ENCODE measurements at regions not wholly inside any gene's neighbourhood (a gene's known extent, or its start where the extent isn't known, plus 50 kb on each side); places are given as distances from the start of the nearest gene placed in this dataset.

DNA sequence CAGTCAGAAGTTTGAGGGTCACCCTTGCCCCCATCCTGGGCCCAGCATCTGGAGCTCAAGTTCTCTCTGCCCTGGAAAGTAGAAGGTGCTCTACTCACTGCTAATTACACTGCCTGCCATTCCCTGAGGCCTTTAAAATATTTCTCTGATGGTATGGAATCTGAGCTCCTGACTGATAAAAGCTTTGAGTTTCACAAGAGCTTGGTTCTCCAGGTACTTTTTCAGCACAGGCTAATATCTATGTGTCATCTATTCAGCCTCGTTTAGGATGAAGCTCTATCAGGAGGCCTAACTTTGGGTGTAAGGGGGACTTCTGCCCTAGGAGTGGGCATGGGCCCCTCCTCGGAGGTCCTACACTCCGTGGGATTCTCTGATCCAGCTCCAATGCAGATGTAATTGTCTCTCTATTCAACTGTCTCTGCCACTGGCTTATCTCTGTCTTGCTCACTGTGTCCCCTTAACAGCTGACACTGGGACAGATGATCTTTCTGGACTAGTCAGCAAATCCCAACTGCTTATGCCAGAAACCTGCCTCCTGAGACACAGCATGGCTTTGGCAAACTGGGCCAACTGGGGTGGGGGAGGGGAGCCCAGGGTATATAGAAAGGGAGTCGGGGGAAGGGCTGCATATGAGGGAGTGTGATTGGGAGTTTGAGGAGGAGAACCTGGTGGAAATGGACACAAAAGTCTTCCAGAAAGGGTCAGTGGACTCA is 104.2 kb upstream of the GADD45A start:
- DNase-seq (ENCODE audit: low read depth in 4 of 4, low spot score in 3 of 4), result no peak

GRCh38 chr1:67582625-67583461 is 102.2 kb upstream of the GADD45A start:
- no peak for DNase-seq (ENCODE audit: low read depth in 4 of 4, low spot score in 3 of 4)

DNA sequence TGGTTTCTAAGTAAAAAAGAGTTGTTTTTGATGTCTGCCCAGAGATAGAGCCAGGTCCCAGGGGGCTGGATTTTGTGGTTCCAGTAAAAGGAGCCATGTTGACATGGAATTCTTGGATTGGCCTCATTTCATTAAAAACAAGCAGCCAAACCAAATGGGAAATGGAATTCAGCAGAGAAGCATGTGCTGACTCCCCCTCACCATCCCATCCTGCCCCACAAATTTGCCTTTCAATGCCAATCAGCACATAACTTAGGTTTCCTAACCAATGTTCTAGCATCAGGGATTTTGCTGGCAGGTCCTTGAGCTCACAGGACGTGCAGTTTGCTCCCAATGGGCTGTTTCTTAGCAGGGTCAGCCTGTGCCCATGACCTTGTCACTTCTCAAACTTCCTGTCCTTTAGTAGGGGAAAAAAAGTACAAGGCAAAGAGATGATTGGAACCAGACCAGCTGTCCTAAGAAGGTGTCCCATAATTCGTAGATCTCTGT is 101.5 kb upstream of the GADD45A start:
- DNase-seq (ENCODE audit: low read depth in 4 of 4, low spot score in 3 of 4), result no peak

GRCh38 chr1:67584938-67585337 is 100.1 kb upstream of the GADD45A start:
- DNase-seq (ENCODE audit: low read depth in 4 of 4, low spot score in 3 of 4), result no peak

GRCh38 chr1:67586596-67586995 is 98.4 kb upstream of the GADD45A start:
- DNase-seq (ENCODE audit: low read depth in 4 of 4, low spot score in 3 of 4), result no peak

- DNase-seq (ENCODE audit: low read depth in 4 of 4, low spot score in 3 of 4), result no peak
These were observed 96.7 kb upstream of the GADD45A start for GRCh38 chr1:67588178-67588855.

- DNase-seq (ENCODE audit: low read depth in 4 of 4, low spot score in 3 of 4), result no peak
These were observed 95.3 kb upstream of the GADD45A start for GRCh38 chr1:67589519-67590233.

GRCh38 chr1:67590329-67590728 is 94.7 kb upstream of the GADD45A start:
- DNase-seq (ENCODE audit: low read depth in 4 of 4, low spot score in 3 of 4), result no peak

GRCh38 chr1:67594764-67595163 is 90.2 kb upstream of the GADD45A start:
- no peak for DNase-seq (ENCODE audit: low read depth in 4 of 4, low spot score in 3 of 4)

DNA sequence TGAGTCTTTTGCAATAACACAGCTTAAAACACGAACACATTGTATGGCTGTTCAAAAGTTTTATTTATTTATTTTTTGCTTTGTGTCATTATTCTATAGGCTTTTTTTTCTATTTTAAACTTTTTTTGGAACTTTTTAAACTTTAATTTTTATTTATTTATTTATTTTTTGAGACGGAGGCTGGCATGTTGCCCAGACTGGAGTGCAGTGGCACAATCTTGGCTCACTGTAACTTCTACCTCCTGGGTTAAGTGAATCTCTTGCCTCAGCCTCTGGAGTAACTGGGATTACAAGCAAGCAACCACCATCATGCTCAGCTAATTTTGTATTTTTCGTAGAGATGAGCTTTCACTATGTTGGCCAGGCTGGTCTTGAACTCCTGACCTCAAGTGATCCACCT is 88.3 kb upstream of the GADD45A start:
- no peak for DNase-seq (ENCODE audit: low read depth in 4 of 4, low spot score in 3 of 4)

GRCh38 chr1:67597336-67597735 is 87.7 kb upstream of the GADD45A start:
- no peak for DNase-seq (ENCODE audit: low read depth in 4 of 4, low spot score in 3 of 4)

DNA sequence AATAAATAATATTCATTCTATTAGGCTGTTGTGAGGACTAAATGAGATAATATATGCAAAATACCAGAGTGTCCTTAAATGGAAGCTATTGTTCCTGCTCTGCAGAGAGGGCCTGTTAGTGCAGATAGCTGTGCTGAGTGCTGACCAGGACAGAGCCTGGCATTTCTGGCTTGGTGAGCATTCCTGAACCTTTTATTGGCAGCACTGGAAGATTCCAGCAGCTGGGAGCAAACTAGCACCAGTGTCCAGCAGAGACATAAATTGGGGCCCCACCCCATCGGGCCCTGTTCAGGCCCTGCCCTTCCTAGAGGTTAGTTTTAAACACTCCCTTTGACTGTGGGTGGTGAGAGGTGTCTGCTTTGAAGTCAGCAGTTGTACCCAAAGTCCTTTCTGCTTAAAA is 85.9 kb upstream of the GADD45A start:
- no peak for DNase-seq (ENCODE audit: low read depth in 4 of 4, low spot score in 3 of 4)

- DNase-seq (ENCODE audit: low read depth in 4 of 4, low spot score in 3 of 4), result no peak
These were observed 83.5 kb upstream of the GADD45A start for GRCh38 chr1:67601539-67601938.

DNA sequence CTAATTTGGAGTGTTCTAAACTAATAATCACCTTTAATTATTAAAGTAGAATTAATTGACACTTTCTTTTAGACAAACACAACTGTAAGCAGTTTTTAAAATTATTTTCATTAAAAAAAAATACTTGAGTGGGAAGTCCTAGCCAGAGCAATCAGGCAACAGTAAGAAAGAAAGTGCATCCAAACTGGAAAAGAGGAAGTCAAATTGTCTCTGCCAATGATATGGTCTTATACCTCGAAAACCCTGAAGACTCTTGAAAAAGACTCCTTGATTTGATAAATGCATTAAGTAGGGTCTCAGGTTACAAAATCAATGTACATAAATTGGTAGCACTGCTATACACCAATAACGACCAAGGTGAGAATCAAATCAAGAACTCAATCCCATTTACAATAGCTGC is 83.0 kb upstream of the GADD45A start:
- DNase-seq (ENCODE audit: low read depth in 4 of 4, low spot score in 3 of 4), result no peak

- no peak for DNase-seq (ENCODE audit: low read depth in 4 of 4, low spot score in 3 of 4)
These were observed 80.2 kb upstream of the GADD45A start for GRCh38 chr1:67604778-67605177.

GRCh38 chr1:67605209-67605780 is 79.7 kb upstream of the GADD45A start:
- no peak for DNase-seq (ENCODE audit: low read depth in 4 of 4, low spot score in 3 of 4)

GRCh38 chr1:67607286-67607685 is 77.7 kb upstream of the GADD45A start:
- DNase-seq (ENCODE audit: low read depth in 4 of 4, low spot score in 3 of 4), result no peak

DNA sequence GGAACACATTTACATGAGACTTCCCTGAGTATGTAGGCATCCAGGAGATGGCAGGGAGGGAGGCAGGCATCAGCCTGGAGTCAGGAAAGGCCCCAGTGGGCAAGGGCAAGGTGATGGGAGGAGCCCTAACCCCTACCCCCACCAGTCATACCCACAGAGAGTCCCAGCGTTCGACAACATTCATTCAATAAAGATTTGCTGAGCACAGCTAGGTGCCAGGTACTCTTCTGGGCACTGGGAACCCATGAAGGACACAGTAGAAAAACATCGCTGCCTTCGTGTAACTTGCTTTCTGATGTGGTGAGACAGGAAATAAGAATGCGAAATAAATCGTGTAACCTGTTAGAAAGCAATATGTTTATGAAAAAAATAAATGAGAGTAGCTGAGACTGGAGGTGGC is 77.3 kb upstream of the GADD45A start:
- DNase-seq (ENCODE audit: low read depth in 4 of 4, low spot score in 3 of 4), result no peak

- DNase-seq (ENCODE audit: low read depth in 4 of 4, low spot score in 3 of 4), result no peak
These were observed 76.1 kb upstream of the GADD45A start for GRCh38 chr1:67608661-67609576.

Data from left renal pelvis (tissue), 4 donors.